Suppressor macrophage (primary cell): ENCODE measurements at regions not wholly inside any gene's neighbourhood (a gene's known extent, or its start where the extent isn't known, plus 50 kb on each side); places are given as distances from the start of the nearest gene placed in this dataset.

Experiments
- DNase-seq, 4 experiments: peaks; one replicate each; pipeline ENCODE4 v3.0.0-alpha.2; 2020 to 2022

GRCh38 chr12:115010324-115010995 lies 326.5 kb upstream of the TBX3 start:
- no peak for DNase-seq

- DNase-seq, result no peak
These were observed 325.0 kb upstream of the TBX3 start for GRCh38 chr12:115008929-115009328.

- DNase-seq, result no peak
These were observed 320.6 kb upstream of the TBX3 start for GRCh38 chr12:115004470-115005146.

- DNase-seq, result no peak
These were observed 318.5 kb upstream of the TBX3 start for GRCh38 chr12:115002434-115002833.

- DNase-seq, result no peak
These were observed 317.7 kb upstream of the TBX3 start for GRCh38 chr12:115001571-115002180.

GRCh38 chr12:115000038-115000437 lies 316.1 kb upstream of the TBX3 start:
- DNase-seq, result no peak

GRCh38 chr12:114998750-114999128 lies 314.8 kb upstream of the TBX3 start:
- no peak for DNase-seq

GRCh38 chr12:114998118-114998749 lies 314.3 kb upstream of the TBX3 start:
- no peak for DNase-seq

- DNase-seq, result no peak
These were observed 312.4 kb upstream of the TBX3 start for GRCh38 chr12:114996382-114996781.

- no peak for DNase-seq
These were observed 311.9 kb upstream of the TBX3 start for GRCh38 chr12:114995891-114996290.

GRCh38 chr12:114993165-114993564 lies 309.2 kb upstream of the TBX3 start:
- DNase-seq, result no peak

GRCh38 chr12:114992443-114992842 lies 308.5 kb upstream of the TBX3 start:
- no peak for DNase-seq

GRCh38 chr12:114990381-114990780 lies 306.4 kb upstream of the TBX3 start:
- no peak for DNase-seq

- no peak for DNase-seq
These were observed 302.9 kb upstream of the TBX3 start for GRCh38 chr12:114986849-114987248.

GRCh38 chr12:114986178-114986714 lies 302.3 kb upstream of the TBX3 start:
- DNase-seq, result no peak

- DNase-seq, result no peak
These were observed 300.7 kb upstream of the TBX3 start for GRCh38 chr12:114984634-114985061.

GRCh38 chr12:114982760-114983159 lies 298.8 kb upstream of the TBX3 start:
- DNase-seq, result no peak

- DNase-seq, result no peak
These were observed 297.1 kb upstream of the TBX3 start for GRCh38 chr12:114981036-114981435.

GRCh38 chr12:114976959-114977358 lies 293.0 kb upstream of the TBX3 start:
- no peak for DNase-seq

GRCh38 chr12:114976372-114976771 lies 292.4 kb upstream of the TBX3 start:
- DNase-seq, result no peak

GRCh38 chr12:114975640-114976310 lies 291.8 kb upstream of the TBX3 start:
- DNase-seq, result no peak

- DNase-seq, result no peak
These were observed 291.1 kb upstream of the TBX3 start for GRCh38 chr12:114974826-114975639.
